ENCODE measurements at regions not wholly inside any gene's neighbourhood (a gene's known extent, or its start where the extent isn't known, plus 50 kb on each side); places are given as distances from the start of the nearest gene placed in this dataset.
A peak's percentile ranks its signal among the peaks of the same experiment; 100 is the strongest.

DNA sequence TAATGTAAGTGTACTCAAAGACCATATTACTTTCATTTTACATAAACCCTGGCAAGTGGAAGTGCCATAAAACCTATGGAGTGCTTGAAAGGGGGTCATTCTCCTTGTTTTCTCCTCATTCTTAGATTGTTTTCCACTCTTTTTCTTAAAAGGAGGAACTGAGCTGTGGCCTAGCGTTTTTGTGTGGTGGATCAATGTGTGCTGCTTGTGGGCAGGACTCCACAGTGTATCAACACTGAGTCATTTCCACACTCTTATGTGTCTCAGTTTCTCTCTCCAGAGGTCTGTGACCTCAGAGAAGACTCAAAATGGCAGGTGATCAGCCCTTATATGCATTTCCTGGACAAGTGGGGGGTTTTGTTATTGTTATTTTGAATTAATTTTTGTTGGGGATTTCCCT lies 516.1 kb upstream of the CDH10 start:
- Histone ChIP-seq H3K27me3 (ENCODE audit: insufficient read depth, poor library complexity, severe bottlenecking) (no peaks in the 10 kb centered on the region), H3K27ac (replicated peaks) (no peak overlapping the region), H3K4me3 (replicated peaks; ENCODE audit: insufficient read depth, low read length) (no peak overlapping the region)
- TF ChIP-seq, protein P1, sequence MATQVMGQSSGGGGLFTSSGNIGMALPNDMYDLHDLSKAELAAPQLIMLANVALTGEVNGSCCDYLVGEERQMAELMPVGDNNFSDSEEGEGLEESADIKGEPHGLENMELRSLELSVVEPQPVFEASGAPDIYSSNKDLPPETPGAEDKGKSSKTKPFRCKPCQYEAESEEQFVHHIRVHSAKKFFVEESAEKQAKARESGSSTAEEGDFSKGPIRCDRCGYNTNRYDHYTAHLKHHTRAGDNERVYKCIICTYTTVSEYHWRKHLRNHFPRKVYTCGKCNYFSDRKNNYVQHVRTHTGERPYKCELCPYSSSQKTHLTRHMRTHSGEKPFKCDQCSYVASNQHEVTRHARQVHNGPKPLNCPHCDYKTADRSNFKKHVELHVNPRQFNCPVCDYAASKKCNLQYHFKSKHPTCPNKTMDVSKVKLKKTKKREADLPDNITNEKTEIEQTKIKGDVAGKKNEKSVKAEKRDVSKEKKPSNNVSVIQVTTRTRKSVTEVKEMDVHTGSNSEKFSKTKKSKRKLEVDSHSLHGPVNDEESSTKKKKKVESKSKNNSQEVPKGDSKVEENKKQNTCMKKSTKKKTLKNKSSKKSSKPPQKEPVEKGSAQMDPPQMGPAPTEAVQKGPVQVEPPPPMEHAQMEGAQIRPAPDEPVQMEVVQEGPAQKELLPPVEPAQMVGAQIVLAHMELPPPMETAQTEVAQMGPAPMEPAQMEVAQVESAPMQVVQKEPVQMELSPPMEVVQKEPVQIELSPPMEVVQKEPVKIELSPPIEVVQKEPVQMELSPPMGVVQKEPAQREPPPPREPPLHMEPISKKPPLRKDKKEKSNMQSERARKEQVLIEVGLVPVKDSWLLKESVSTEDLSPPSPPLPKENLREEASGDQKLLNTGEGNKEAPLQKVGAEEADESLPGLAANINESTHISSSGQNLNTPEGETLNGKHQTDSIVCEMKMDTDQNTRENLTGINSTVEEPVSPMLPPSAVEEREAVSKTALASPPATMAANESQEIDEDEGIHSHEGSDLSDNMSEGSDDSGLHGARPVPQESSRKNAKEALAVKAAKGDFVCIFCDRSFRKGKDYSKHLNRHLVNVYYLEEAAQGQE (IDR thresholded peaks at IDR 0.05; ENCODE audit: insufficient replicate concordance, low read depth) = no peak
- TF ChIP-seq SPI1 (IDR thresholded peaks at IDR 0.05; ENCODE audit: borderline replicate concordance, low read depth) (no peak), GABPA (IDR thresholded peaks at IDR 0.05; ENCODE audit: low read depth) (no peak), POLR2AphosphoS5 (IDR thresholded peaks at IDR 0.05; ENCODE audit: low read depth) (no peak)
- TF ChIP-seq, protein P2, sequence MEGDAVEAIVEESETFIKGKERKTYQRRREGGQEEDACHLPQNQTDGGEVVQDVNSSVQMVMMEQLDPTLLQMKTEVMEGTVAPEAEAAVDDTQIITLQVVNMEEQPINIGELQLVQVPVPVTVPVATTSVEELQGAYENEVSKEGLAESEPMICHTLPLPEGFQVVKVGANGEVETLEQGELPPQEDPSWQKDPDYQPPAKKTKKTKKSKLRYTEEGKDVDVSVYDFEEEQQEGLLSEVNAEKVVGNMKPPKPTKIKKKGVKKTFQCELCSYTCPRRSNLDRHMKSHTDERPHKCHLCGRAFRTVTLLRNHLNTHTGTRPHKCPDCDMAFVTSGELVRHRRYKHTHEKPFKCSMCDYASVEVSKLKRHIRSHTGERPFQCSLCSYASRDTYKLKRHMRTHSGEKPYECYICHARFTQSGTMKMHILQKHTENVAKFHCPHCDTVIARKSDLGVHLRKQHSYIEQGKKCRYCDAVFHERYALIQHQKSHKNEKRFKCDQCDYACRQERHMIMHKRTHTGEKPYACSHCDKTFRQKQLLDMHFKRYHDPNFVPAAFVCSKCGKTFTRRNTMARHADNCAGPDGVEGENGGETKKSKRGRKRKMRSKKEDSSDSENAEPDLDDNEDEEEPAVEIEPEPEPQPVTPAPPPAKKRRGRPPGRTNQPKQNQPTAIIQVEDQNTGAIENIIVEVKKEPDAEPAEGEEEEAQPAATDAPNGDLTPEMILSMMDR (IDR thresholded peaks at IDR 0.05; ENCODE audit: insufficient read depth, low read length) = no peak
- DNase-seq (ENCODE audit: low read depth in 1 of 2, low spot score in 1 of 2) = no peak

DNA sequence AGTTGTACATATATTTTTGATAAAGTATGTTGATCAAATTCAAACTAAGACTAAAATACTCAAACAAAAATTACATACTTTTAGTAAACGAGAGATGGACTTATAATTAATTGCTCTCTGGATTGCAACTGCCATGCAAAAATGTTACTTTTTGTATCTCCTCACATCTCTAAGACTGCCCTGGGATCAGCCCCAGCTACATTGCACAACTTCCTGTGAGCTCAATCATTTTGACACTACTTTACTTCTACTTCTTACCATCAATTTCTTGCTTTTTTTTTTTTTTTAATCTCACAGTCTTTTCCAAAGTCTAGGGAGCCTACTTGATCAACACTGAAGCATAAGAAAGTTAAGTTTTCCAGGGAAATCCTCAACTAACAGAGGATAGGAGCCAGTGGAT lies 506.0 kb upstream of the CDH10 start:
- Histone ChIP-seq H3K27me3 (ENCODE audit: insufficient read depth, poor library complexity, severe bottlenecking) (no peaks in the 10 kb centered on the region), H3K27ac (replicated peaks) (no peak overlapping the region), H3K4me3 (replicated peaks; ENCODE audit: insufficient read depth, low read length) (no peak overlapping the region)
- TF ChIP-seq POLR2AphosphoS5 (IDR thresholded peaks at IDR 0.05; ENCODE audit: low read depth) (no peak), SPI1 (IDR thresholded peaks at IDR 0.05; ENCODE audit: borderline replicate concordance, low read depth) (no peak), GABPA (IDR thresholded peaks at IDR 0.05; ENCODE audit: low read depth) (no peak)
- TF ChIP-seq, protein P2 (IDR thresholded peaks at IDR 0.05; ENCODE audit: insufficient read depth, low read length) = no peak
- TF ChIP-seq, protein P1 (IDR thresholded peaks at IDR 0.05; ENCODE audit: insufficient replicate concordance, low read depth) = no peak
- peak in 1 of 2 experiments; percentile 8 for DNase-seq (ENCODE audit: low read depth in 1 of 2, low spot score in 1 of 2)

DNA sequence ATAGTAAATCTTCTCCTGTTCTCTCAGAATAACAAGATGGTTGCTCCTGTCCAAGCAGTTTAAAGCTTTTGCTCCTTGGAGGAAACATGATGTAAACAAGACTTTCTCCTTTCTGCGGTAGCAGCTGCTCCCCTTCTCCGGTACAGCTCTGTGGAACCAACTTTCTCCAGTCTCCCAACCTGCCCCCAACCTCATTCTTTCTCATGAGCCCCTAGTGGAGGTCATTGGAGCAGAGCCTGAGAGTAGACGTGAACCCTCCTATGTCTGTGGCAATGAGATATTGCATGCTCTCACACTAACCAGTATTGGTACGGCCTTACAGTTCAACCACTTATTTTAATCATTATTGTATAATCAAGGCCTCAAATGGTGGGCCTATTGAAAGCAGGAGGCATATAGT lies 483.8 kb upstream of the CDH10 start:
- no peak for TF ChIP-seq GABPA (IDR thresholded peaks at IDR 0.05; ENCODE audit: low read depth)
- TF ChIP-seq, protein P2 (IDR thresholded peaks at IDR 0.05; ENCODE audit: insufficient read depth, low read length) = no peak
- TF ChIP-seq POLR2AphosphoS5 (IDR thresholded peaks at IDR 0.05; ENCODE audit: low read depth) = no peak
- no peak for TF ChIP-seq SPI1 (IDR thresholded peaks at IDR 0.05; ENCODE audit: borderline replicate concordance, low read depth)
- TF ChIP-seq, protein P1 (IDR thresholded peaks at IDR 0.05; ENCODE audit: insufficient replicate concordance, low read depth) = no peak
- no peak for DNase-seq (ENCODE audit: low read depth in 1 of 2, low spot score in 1 of 2)
- no peak overlapping the region for H3K27ac ChIP-seq (replicated peaks)
- no peak overlapping the region for H3K4me3 ChIP-seq (replicated peaks; ENCODE audit: insufficient read depth, low read length)
- H3K27me3 ChIP-seq (ENCODE audit: insufficient read depth, poor library complexity, severe bottlenecking) = no peaks in the 10 kb centered on the region

All from HL-60 (cell line).